ENCODE measurements at regions not wholly inside any gene's neighbourhood (a gene's known extent, or its start where the extent isn't known, plus 50 kb on each side); places are given as distances from the start of the nearest gene placed in this dataset.

DNA sequence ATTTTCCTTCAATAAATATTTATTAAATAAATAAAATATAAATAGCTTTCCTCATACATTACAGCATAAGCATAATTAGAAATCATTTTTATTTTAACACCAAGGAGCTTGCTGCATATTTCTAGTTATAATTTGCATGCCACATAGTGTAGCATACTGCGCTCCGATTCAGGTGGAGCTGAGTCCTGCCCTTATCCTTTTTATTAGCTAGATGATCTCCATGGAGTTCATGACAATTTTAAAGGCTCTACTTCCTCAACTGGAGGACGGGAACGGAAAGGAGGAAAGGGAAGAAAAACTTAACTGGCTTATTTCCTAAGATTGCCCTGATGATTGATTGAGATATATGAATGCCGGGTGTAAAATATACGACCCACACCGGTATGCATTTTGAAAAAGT, 385.2 kb downstream of the PLK2 start:
- TF ChIP-seq CTCF (IDR thresholded peaks at IDR 0.05) (no peak), EP300 (IDR thresholded peaks at IDR 0.05) (no peak), POLR2A (IDR thresholded peaks at IDR 0.05) (no peak)

Measured in ovary (tissue), 3 donors.